Aorta (tissue), 5 donors: ENCODE measurements at regions not wholly inside any gene's neighbourhood (a gene's known extent, or its start where the extent isn't known, plus 50 kb on each side); places are given as distances from the start of the nearest gene placed in this dataset.
A peak's percentile ranks its signal among the peaks of the same experiment; 100 is the strongest.

ENCODE experiments used
- ATAC-seq: fragments of 200-7000 bp; cut with Tn5 transposase; one replicate; pipeline ENCODE4 v1.9.1; 2022; ENCODE audit warnings: moderate library complexity; ENCODE audit not compliant: low FRiP score
- DNase-seq, 2 donors: peaks; one replicate each; pipeline ENCODE4 v3.0.0-alpha.2; 2020
- H3K27ac ChIP-seq, 2 donors: one replicate each; pipeline ENCODE4 v1.5.1; 2013; ENCODE audit warnings: low read length in 2 of 2, mild to moderate bottlenecking in 2 of 2, moderate library complexity in 2 of 2, control low read depth in 1 of 2, inconsistent platforms in 1 of 2, low read depth in 1 of 2
- H3K27me3 ChIP-seq, 2 donors: one replicate each; pipeline ENCODE4 v1.6.1; 2013; ENCODE audit warnings: control low read depth in 1 of 2, low read length in 1 of 2, mild to moderate bottlenecking in 1 of 2, moderate library complexity in 1 of 2; ENCODE audit not compliant: insufficient read depth in 2 of 2, control insufficient read depth in 1 of 2
- H3K36me3 ChIP-seq, 2 donors: one replicate each; pipeline ENCODE4 v1.6.1; 2013; ENCODE audit warnings: control low read depth in 1 of 2, low read length in 1 of 2, mild to moderate bottlenecking in 1 of 2; ENCODE audit not compliant: insufficient read depth in 2 of 2, control insufficient read depth in 1 of 2
- H3K4me1 ChIP-seq, 2 donors: one replicate each; pipeline ENCODE4 v1.6.1; 2013; ENCODE audit warnings: low read length in 2 of 2, control low read depth in 1 of 2, mild to moderate bottlenecking in 1 of 2, moderate library complexity in 1 of 2; ENCODE audit not compliant: insufficient read depth in 2 of 2, control insufficient read depth in 1 of 2
- H3K4me3 ChIP-seq, 2 donors: one replicate each; pipeline ENCODE4 v1.5.1; 2013; ENCODE audit warnings: low read length in 2 of 2, control low read depth in 1 of 2, mild to moderate bottlenecking in 1 of 2
- H3K9me3 ChIP-seq: one replicate; pipeline ENCODE4 v1.6.1; 2013; ENCODE audit warnings: mild to moderate bottlenecking, low read length; ENCODE audit not compliant: control insufficient read depth
- WGBS, 2 donors: extraction: QIAGEN DNeasy Blood & Tissue Kit; methylation state at CpG; one replicate each; pipeline ENCODE4 v1.1.7; 2013; 5-methylcytosine and 5-hydroxymethylcytosine counted together
- intact Hi-C, 2 donors: fragments of 100-400 bp; cut with DNase I; formaldehyde crosslinking; loops; one replicate each; pipeline versions ENCODE4 v1.14.2 to v1.15.0; 2022
- donor health status: healthy with polysubstance abuse.
- donor health status: Bipolar disorder and iron deficiency.
- donor health status: DM: no; HTN: no; CAD: no.
- donor health status: DM: no; HTN: no; CAD: no.
- donor health status: DM: yes; HTN: yes; CAD: no.

GRCh38 chr9:117487555-117488175 is 72.8 kb upstream of the ASTN2 start:
- H3K36me3 ChIP-seq, result no peaks in the 10 kb centered on the region
- intact Hi-C loops, result no loop called here
- H3K4me1 ChIP-seq, result no peaks in the 10 kb centered on the region
- no peak overlapping the region for H3K27ac ChIP-seq
- H3K9me3 ChIP-seq, result no peaks in the 10 kb centered on the region
- peak; percentile 90 for ATAC-seq
- H3K27me3 ChIP-seq, result no peaks in the 10 kb centered on the region
- H3K4me3 ChIP-seq, result no peak overlapping the region
- peak; percentile 69 to 86 for DNase-seq
- WGBS, 2 donors, result 3 to 5% methylated on average over 15 of the region's 15 CpGs

- H3K9me3 ChIP-seq, result no peaks in the 10 kb centered on the region
- intact Hi-C loops, result no loop called here
- no peaks in the 10 kb centered on the region for H3K4me1 ChIP-seq
- DNase-seq, result no peak
- ATAC-seq, result no peak
- no peak overlapping the region for H3K4me3 ChIP-seq
- 52 to 61% methylated on average over 2 of the region's 2 CpGs for WGBS, 2 donors
- no peaks in the 10 kb centered on the region for H3K36me3 ChIP-seq
- H3K27ac ChIP-seq, result no peak overlapping the region
- no peaks in the 10 kb centered on the region for H3K27me3 ChIP-seq
Observed at GRCh38 chr9:117486426-117486825, 71.6 kb upstream of the ASTN2 start.

- no peaks in the 10 kb centered on the region for H3K27me3 ChIP-seq
- intact Hi-C loops, result no loop called here
- DNase-seq, result no peak
- H3K27ac ChIP-seq, result no peak overlapping the region
- 0 to 3% methylated on average over 1 of the region's 1 CpG for WGBS, 2 donors
- H3K9me3 ChIP-seq, result no peaks in the 10 kb centered on the region
- no peaks in the 10 kb centered on the region for H3K36me3 ChIP-seq
- no peak for ATAC-seq
- H3K4me3 ChIP-seq, result no peak overlapping the region
- H3K4me1 ChIP-seq, result no peaks in the 10 kb centered on the region
Observed at GRCh38 chr9:117485176-117485575, 70.3 kb upstream of the ASTN2 start.

GRCh38 chr9:117480729-117481128 is 65.9 kb upstream of the ASTN2 start:
- Histone ChIP-seq H3K36me3 (no peaks in the 10 kb centered on the region), H3K9me3 (peaks cover 1% of the 10 kb centered on the region), H3K27ac (no peak overlapping the region), H3K4me1 (no peaks in the 10 kb centered on the region), H3K4me3 (no peak overlapping the region), H3K27me3 (no peaks in the 10 kb centered on the region)
- WGBS, 2 donors, result 68 to 71% methylated on average over 2 of the region's 2 CpGs
- DNase-seq (no peak), ATAC-seq (no peak)
- intact Hi-C loops, result no loop called here

- Histone ChIP-seq H3K27me3 (no peaks in the 10 kb centered on the region), H3K9me3 (peaks cover 1% of the 10 kb centered on the region), H3K27ac (no peak overlapping the region), H3K4me3 (no peak overlapping the region), H3K4me1 (no peaks in the 10 kb centered on the region), H3K36me3 (no peaks in the 10 kb centered on the region)
- DNase-seq (no peak), ATAC-seq (no peak)
- intact Hi-C loops, result no loop called here
- 50 to 62% methylated on average over 2 of the region's 2 CpGs for WGBS, 2 donors
Observed at GRCh38 chr9:117480253-117480652, 65.4 kb upstream of the ASTN2 start.

- 67 to 84% methylated on average over 1 of the region's 1 CpG for WGBS, 2 donors
- ATAC-seq, result no peak
- Histone ChIP-seq H3K4me3 (no peak overlapping the region), H3K9me3 (no peaks in the 10 kb centered on the region), H3K36me3 (no peaks in the 10 kb centered on the region), H3K27me3 (no peaks in the 10 kb centered on the region), H3K27ac (no peak overlapping the region), H3K4me1 (no peaks in the 10 kb centered on the region)
- intact Hi-C loops, result no loop called here
- DNase-seq, result no peak
Observed at GRCh38 chr9:117473293-117473692, 58.4 kb upstream of the ASTN2 start.

GRCh38 chr9:117470902-117471301 is 56.0 kb upstream of the ASTN2 start:
- no peak overlapping the region for H3K27ac ChIP-seq
- 38 to 39% methylated on average over 2 of the region's 2 CpGs for WGBS, 2 donors
- H3K9me3 ChIP-seq, result no peaks in the 10 kb centered on the region
- intact Hi-C loops, result no loop called here
- ATAC-seq (no peak), DNase-seq (no peak)
- no peaks in the 10 kb centered on the region for H3K36me3 ChIP-seq
- H3K27me3 ChIP-seq, result no peaks in the 10 kb centered on the region
- H3K4me1 ChIP-seq, result no peaks in the 10 kb centered on the region
- no peak overlapping the region for H3K4me3 ChIP-seq

GRCh38 chr9:117470455-117470854 is 55.6 kb upstream of the ASTN2 start:
- 46 to 75% methylated on average over 1 of the region's 1 CpG for WGBS, 2 donors
- Histone ChIP-seq H3K27me3 (no peaks in the 10 kb centered on the region), H3K36me3 (no peaks in the 10 kb centered on the region)

GRCh38 chr9:117466111-117466510 is 51.3 kb upstream of the ASTN2 start:
- Histone ChIP-seq H3K27ac (no peak overlapping the region), H3K36me3 (no peaks in the 10 kb centered on the region), H3K27me3 (no peaks in the 10 kb centered on the region), H3K9me3 (no peaks in the 10 kb centered on the region), H3K4me3 (no peak overlapping the region), H3K4me1 (no peaks in the 10 kb centered on the region)
- no peak for DNase-seq
- no peak for ATAC-seq
- intact Hi-C loops, result no loop called here
- 58 to 65% methylated on average over 3 of the region's 3 CpGs for WGBS, 2 donors

More at GRCh38 chr9:117470455-117470854, 55.6 kb upstream of the ASTN2 start:
- ATAC-seq, result no peak
- Histone ChIP-seq H3K4me3 (no peak overlapping the region), H3K4me1 (no peaks in the 10 kb centered on the region), H3K9me3 (no peaks in the 10 kb centered on the region), H3K27ac (no peak overlapping the region)
- no peak for DNase-seq
- intact Hi-C loops, result no loop called here
